OCI-LY7 (cell line): ENCODE measurements at regions not wholly inside any gene's neighbourhood (a gene's known extent, or its start where the extent isn't known, plus 50 kb on each side); places are given as distances from the start of the nearest gene placed in this dataset.

Source experiments
- BruUV-seq: library from RNA; stranded (reverse); fragments of 400-500 nt; replicated peaks from 2 replicates; lab custom pipeline; 2021; lab: Mats Ljungman, UMichigan
- CTCF ChIA-PET: fragments of 300-600 bp; sonication (Branson Sonifier 250); formaldehyde crosslinking; loops from one replicate; lab custom pipeline; 2022; ENCODE audit warnings: antibody characterized with exemption; ENCODE audit not compliant: unreplicated experiment; lab: Charles Lee
- POLR2A ChIA-PET: fragments of 300-600 bp; sonication (Branson Sonifier 250); formaldehyde crosslinking; loops from one replicate; lab custom pipeline; 2022; ENCODE audit warnings: antibody characterized with exemption; lab: Charles Lee
- DNase-seq: peaks from one replicate; pipeline ENCODE4 v3.0.0-alpha.2; 2015; ENCODE audit warnings: low spot score
- H2AFZ ChIP-seq: fragments of 200-600 bp; sonication (generic), shearing (Covaris generic); 2 replicates; pipeline ENCODE4 v1.6.1; 2014; ENCODE audit warnings: mild to moderate bottlenecking, antibody characterized with exemption, low read length, moderate library complexity
- H3K27ac ChIP-seq: fragments of 200-600 bp; sonication (generic); 2 replicates; pipeline ENCODE4 v1.5.1; 2014; ENCODE audit warnings: mixed run types, low read depth, mild to moderate bottlenecking, moderate library complexity, low read length, inconsistent platforms; ENCODE audit not compliant: poor library complexity, severe bottlenecking
- H3K36me3 ChIP-seq: fragments of 200-600 bp; sonication (generic); 2 replicates; pipeline ENCODE4 v1.6.1; 2014; ENCODE audit warnings: mild to moderate bottlenecking, antibody characterized with exemption, low read length, moderate library complexity, mixed read lengths; ENCODE audit not compliant: insufficient read depth
- H3K4me1 ChIP-seq: fragments of 200-600 bp; sonication (generic); 2 replicates; pipeline ENCODE4 v1.5.1; 2014; ENCODE audit warnings: mild to moderate bottlenecking, low read length; ENCODE audit not compliant: insufficient read depth, poor library complexity, severe bottlenecking
- H3K4me2 ChIP-seq: fragments of 200-600 bp; sonication (generic); 2 replicates; pipeline ENCODE4 v1.6.1; 2014; ENCODE audit warnings: mild to moderate bottlenecking, low read length
- H3K4me3 ChIP-seq: fragments of 200-600 bp; sonication (generic); 2 replicates; pipeline ENCODE4 v1.5.1; 2014; ENCODE audit warnings: mild to moderate bottlenecking, low read depth, low read length; ENCODE audit not compliant: poor library complexity, severe bottlenecking
- H3K79me2 ChIP-seq: fragments of 200-600 bp; sonication (generic); 2 replicates; pipeline ENCODE4 v1.6.1; 2016; ENCODE audit warnings: low read depth, mild to moderate bottlenecking, low read length, moderate library complexity, mixed read lengths; ENCODE audit not compliant: insufficient read depth
- H3K9me2 ChIP-seq: fragments of 200-600 bp; sonication (generic); 2 replicates; pipeline ENCODE4 v1.6.1; 2016; ENCODE audit warnings: mild to moderate bottlenecking, low read length, mixed read lengths; ENCODE audit not compliant: insufficient read depth
- H3K9me3 ChIP-seq: fragments of 200-600 bp; sonication (generic); 2 replicates; pipeline ENCODE4 v1.6.1; 2014; ENCODE audit warnings: mild to moderate bottlenecking, mixed run types, low read length, mixed read lengths
- H4K20me1 ChIP-seq: fragments of 200-600 bp; sonication (generic); 2 replicates; pipeline ENCODE4 v1.6.1; 2014; ENCODE audit warnings: mild to moderate bottlenecking, antibody characterized with exemption, low read length, moderate library complexity, mixed read lengths; ENCODE audit not compliant: insufficient read depth
- CTCF ChIP-seq: fragments of 200-600 bp; sonication (generic); conservative IDR thresholded peaks from 2 replicates; pipeline ENCODE4 v1.5.1; 2014; ENCODE audit warnings: mild to moderate bottlenecking, antibody characterized with exemption, low read length, moderate library complexity, mixed read lengths
- EZH2phosphoT487 ChIP-seq: fragments of 200-600 bp; sonication (generic); IDR thresholded peaks from 2 replicates; pipeline ENCODE4 v1.6.1; 2018; ENCODE audit warnings: low read depth, borderline replicate concordance, mild to moderate bottlenecking, mixed run types, antibody characterized with exemption, low read length, moderate library complexity, mixed read lengths
- intact Hi-C: fragments of 100-400 bp; cut with micrococcal nuclease; formaldehyde crosslinking; loops from one replicate; pipeline ENCODE4 v1.10.0; 2022; ENCODE audit not compliant: unreplicated experiment

DNA sequence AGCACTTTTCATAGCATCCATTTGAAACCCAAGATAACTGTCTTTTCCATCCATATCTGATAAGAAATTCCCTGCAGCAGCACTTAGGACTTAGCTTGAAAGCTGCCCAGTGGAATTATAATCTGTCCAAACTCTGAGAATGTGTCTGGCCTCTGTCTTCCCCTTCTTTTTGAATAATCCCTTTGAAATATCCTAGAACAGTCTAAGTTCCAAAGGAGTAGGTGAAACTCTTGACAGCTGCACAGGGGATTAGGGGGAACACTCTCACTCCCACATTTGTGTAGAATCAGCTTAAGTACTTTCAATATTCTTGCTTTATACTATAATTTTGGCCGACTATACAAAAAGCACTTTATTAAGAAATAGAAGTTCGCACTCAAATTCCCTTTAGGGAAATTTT is 157.7 kb downstream of the PAPSS1 start:
- no peak overlapping the region for H3K27ac ChIP-seq
- intact Hi-C loops = no loop called here
- no peaks in the 10 kb centered on the region for H3K4me1 ChIP-seq
- no TSS peak for BruUV-seq
- no peak for DNase-seq
- H3K9me2 ChIP-seq = no peaks in the 10 kb centered on the region
- H3K36me3 ChIP-seq = no peaks in the 10 kb centered on the region
- no peaks in the 10 kb centered on the region for H4K20me1 ChIP-seq
- H2AFZ ChIP-seq = no peak overlapping the region
- H3K4me3 ChIP-seq = no peak overlapping the region
- ChIA-PET POLR2A (no interaction called here), CTCF (no interaction called here)
- TF ChIP-seq CTCF = no peak
- no peak for TF ChIP-seq EZH2phosphoT487
- H3K4me2 ChIP-seq = no peak overlapping the region
- no peaks in the 10 kb centered on the region for H3K9me3 ChIP-seq
- H3K79me2 ChIP-seq = no peaks in the 10 kb centered on the region

GRCh38 chr4:107561481-107561880 is 158.6 kb downstream of the PAPSS1 start:
- no peak overlapping the region for H3K27ac ChIP-seq
- H3K4me2 ChIP-seq = no peak overlapping the region
- H2AFZ ChIP-seq = no peak overlapping the region
- H3K36me3 ChIP-seq = no peaks in the 10 kb centered on the region
- BruUV-seq = no TSS peak
- H3K4me1 ChIP-seq = no peaks in the 10 kb centered on the region
- no peaks in the 10 kb centered on the region for H3K79me2 ChIP-seq
- ChIA-PET CTCF (no interaction called here), POLR2A (interaction anchor here (0.6 to 1.3 kb wide), 2 partner anchors 9 to 252 kb away, joined by 3 read pairs; no protein-coding TSS in a partner anchor)
- no peak overlapping the region for H3K4me3 ChIP-seq
- intact Hi-C loops = no loop called here
- TF ChIP-seq EZH2phosphoT487 = no peak
- TF ChIP-seq CTCF = no peak
- no peak for DNase-seq
- no peaks in the 10 kb centered on the region for H3K9me3 ChIP-seq
- no peaks in the 10 kb centered on the region for H3K9me2 ChIP-seq
- no peaks in the 10 kb centered on the region for H4K20me1 ChIP-seq

- Histone ChIP-seq H3K4me2 (no peak overlapping the region), H3K4me3 (no peak overlapping the region), H3K4me1 (no peaks in the 10 kb centered on the region), H2AFZ (no peak overlapping the region), H3K79me2 (no peaks in the 10 kb centered on the region), H3K36me3 (no peaks in the 10 kb centered on the region), H3K9me3 (no peaks in the 10 kb centered on the region), H4K20me1 (no peaks in the 10 kb centered on the region), H3K27ac (no peak overlapping the region), H3K9me2 (no peaks in the 10 kb centered on the region)
- ChIA-PET CTCF (no interaction called here), POLR2A (interaction anchor here (1.5 kb wide), 1 partner anchor 13 kb away, joined by 3 read pairs; no protein-coding TSS in a partner anchor)
- no peak for DNase-seq
- intact Hi-C loops = no loop called here
- TF ChIP-seq CTCF (no peak), EZH2phosphoT487 (no peak)
- BruUV-seq = no TSS peak
Observed at GRCh38 chr4:107559653-107560052, 160.4 kb downstream of the PAPSS1 start.
